Stimulated activated naive CD4-positive, alpha-beta T cell treated with Interleukin-2 at 50 U/mL for 16 hours (primary cell): ENCODE measurements at regions not wholly inside any gene's neighbourhood (a gene's known extent, or its start where the extent isn't known, plus 50 kb on each side); places are given as distances from the start of the nearest gene placed in this dataset.

Source experiments
- DNase-seq: peaks from one replicate; lab custom pipeline; 2025; lab: John Stamatoyannopoulos, UW

DNA sequence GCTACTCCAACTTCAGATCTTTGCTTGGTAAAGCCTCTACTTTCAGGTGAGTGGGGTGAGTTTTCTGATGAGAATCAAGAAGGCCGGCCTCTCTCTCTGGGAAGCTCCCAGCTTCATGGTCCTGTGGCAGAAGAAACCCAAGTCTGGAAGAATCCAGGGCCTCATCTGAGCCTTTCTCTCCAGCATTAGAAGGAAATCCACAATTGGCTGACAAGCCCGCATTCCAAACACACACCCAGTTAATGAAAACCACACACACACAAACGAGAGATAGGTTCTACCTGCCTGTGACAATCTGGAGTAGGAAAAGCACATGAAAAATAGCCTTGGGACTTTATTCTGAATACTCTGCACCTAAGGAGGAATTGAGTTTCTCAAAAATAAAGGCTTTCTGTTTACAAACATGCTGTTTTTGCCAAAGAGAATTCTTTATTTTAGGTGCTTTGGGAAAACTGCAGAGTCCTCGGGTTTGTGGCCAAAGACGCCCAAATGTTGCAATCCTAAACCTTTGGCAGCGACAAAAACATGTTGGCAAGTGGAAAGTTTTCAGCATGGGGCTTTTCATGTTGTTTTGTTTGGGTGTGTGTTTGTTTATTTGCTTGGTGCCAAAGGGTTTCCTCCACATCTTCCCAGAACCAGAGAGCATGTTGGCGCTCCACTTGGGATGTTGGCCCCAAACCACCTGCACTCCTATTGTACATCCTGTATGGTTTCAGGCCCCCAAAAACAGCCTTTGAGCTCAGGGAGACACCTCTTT is 216.2 kb downstream of the SETD4 start:
- no peak for DNase-seq

DNA sequence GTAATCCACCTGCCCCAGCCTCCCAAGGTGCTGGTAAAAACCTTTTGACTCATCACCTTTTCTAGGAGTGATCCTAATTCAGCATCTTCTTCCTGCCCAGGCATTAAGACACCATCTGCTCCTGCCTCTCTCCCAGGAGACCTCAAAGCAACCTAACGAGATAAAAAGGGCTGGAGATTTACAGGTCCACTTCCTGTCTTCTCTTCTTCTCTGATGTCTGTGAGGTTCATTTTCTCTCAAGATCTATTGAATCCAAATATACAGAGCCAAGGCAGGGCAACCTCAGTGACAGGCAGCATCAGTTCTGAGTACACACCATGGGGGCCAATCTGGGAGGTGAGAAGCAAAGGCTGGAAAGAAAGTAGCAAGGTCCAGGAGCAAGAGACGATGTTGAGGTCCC is 219.4 kb downstream of the SETD4 start:
- no peak for DNase-seq

DNA sequence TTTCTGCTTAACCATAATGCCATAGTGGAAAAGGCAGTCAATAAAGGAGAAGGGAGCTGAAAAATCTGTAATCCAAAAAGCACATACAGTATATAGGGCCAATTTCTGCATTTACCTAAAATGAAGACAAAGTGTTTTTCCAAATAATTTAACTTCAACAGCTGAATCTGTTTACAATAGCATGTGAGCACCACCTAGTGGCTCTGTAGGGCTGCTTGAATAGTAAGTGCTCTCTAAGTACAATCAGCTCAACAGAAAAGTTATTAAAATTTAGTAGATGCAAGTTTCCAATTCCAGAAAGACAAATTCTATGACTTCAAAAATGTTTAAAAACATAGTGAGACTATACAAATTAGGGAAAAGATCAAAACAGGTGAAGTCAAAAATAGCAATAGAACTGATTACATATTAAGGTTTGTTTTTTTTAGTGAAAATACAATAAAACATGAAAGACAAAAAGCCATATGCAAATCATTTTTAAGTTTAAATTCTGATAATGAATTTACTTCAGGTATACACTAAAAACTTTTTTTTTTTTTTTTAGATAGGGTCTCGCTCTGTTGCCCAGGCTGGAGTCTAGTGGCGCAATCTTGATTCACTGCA is 220.0 kb downstream of the SETD4 start:
- peak; percentile 24 for DNase-seq

DNA sequence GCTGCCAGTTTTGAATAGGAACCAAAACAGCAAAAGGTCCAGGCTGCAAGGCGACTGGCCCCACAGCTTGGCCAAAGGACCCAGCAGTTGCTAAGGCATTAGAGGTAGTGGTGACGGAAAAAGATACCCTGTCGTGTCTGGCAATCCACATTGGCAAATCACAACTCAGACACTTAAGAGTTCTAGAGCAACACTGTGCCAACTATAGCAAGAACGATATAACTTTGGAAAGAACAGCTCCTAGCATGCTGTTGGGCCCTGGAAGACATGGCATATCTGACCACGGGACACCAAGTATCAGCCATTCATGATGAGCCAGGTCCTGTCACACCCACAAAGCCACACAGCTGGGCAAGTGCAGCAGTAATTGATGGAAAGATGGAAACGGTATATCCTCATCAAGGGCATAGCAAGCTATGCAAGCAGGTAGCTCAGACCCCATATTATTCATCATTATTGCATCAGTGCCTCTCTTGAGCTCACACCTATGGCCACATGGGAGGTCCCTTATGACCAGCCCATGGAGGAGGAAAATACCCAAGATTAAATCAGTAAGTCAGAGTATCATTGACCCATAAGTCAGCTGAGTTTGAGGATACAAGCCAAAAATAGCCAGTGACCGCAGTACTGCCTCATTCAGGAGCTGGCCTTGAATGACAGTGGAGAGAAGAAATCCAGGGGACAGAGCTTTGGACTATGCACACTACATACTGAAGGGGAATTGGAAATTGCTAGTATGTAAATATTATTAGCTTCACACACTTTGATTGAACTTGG is 221.2 kb downstream of the SETD4 start:
- DNase-seq = no peak

DNA sequence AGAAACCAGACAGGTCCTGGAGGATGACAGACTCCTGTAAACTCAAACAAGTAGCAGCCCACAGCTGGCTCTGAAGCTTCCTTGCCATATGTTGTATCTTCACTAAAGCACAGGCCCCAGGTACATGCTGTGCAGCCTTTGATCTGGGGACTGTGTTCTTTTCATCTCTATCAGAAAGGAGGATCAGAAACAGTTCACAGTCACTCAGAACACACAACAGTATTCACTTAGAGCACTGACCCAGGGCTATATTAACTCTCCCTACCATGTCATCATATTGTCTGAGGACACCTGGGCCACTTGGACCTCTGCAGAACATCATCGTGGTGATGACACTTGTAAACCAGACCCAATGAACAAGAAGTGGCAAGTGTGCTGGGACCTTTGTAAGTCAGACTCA is 222.0 kb downstream of the SETD4 start:
- no peak for DNase-seq

DNA sequence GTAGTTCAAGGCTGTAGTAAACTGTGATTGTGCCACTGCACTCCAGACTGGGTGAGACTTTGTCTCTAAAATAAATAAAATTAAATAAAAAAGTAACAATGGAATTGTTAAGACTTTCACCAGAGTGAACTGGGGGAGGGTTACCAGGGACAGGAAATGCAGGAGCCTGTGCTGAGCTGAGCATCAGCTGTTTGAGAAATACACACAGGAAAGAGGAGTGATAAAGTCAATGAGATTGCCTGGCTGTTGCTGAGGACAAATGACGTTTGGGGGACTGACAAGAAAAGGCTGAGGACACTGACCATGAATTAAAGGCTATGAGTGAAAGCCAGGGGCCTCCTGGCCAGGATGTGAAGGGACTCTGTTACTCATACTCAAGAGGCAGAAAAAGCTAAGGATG is 226.3 kb downstream of the SETD4 start:
- no peak for DNase-seq

DNA sequence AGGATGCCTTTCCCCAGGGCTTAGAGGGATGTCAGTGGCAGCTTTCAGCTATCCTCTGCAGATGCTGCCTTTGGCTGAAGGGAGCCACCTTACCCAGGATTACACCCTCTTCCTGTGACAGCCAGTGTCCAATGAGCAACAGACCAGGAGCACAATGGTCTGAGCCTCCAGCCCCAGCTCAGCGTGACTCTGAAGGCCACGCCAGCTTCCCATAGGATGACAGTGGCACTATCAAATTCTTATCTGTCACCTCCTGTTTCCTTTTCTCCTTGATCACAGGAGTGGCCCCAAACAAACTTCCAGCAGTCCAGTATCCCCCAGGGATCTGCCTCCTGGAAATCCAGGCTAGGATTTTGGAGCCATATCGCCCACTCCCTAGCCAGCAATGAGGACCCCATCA is 226.9 kb downstream of the SETD4 start:
- DNase-seq = no peak

DNA sequence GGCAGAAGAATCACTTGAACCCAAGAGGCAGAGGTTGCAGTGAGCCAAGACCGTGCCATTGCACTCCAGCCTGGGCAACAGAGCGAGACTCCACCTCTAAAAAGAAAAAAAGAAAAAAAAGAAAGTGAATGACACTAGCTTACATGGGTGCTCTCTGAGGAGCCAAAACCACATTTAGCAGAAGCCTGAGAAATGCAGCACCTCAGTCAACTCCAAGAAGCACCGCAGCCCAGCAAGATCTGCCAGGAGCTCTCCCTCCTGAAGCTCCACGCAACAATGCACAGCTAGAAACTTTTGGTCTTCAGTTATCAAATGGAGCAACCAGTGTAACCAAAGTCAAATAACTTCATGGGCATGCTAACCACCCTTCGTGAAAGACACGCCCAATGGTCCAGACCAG is 229.1 kb downstream of the SETD4 start:
- no peak for DNase-seq

DNA sequence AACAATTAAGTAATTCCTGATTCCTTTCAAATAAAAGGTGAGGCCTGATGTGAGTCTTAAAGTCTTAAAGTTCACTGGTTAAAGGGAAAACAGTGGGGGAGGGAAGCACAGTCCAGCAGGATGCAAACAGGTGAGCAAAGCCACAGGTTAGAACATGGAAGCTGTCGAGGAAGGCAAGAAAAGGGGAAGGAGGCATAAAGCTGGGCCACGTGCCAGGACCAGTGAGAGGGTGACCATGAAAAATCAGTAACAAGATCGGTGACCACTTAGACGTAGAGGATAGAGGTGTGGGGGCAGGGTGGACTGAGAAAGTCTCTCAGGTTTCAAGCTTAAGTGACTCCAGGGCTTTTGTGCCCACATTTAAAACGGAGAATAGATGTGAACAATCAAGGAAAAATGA is 231.3 kb downstream of the SETD4 start:
- no peak for DNase-seq

DNA sequence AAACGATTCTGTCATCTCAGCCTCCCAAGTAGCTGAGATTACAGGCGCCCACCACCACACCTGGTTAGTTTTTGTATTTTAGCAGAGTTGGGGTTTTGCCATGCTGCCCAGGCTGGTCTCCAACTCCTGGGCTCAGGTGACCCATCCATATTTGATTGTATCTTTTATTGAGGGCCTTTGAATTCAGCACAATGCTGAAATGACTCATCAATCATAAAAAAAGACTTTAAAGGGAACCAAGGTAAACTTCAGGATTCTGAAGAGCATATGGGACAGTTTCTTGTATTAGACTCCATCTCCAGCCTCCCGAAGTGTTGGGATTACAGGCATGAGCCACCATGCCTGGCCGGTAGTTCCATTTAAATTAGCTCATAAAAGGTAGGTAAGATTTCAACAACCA is 232.2 kb downstream of the SETD4 start:
- no peak for DNase-seq

DNA sequence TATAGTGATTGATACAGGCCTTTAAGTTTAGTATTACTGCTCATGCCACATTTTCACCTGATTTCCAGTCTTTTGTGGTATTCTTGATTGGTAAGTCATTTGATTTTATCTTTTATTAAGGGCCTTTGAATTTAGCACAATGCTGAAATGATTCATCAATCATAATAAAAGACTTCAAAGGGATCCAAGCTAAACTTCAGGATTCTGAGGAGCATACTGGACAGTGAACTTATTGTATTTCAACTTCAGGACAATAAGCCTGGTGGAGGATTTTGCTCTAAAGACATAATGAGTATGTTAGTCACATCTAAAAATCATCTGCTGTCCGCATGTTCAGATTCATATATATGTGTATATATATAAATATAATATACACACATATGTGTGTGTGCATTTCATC is 233.3 kb downstream of the SETD4 start:
- no peak for DNase-seq

DNA sequence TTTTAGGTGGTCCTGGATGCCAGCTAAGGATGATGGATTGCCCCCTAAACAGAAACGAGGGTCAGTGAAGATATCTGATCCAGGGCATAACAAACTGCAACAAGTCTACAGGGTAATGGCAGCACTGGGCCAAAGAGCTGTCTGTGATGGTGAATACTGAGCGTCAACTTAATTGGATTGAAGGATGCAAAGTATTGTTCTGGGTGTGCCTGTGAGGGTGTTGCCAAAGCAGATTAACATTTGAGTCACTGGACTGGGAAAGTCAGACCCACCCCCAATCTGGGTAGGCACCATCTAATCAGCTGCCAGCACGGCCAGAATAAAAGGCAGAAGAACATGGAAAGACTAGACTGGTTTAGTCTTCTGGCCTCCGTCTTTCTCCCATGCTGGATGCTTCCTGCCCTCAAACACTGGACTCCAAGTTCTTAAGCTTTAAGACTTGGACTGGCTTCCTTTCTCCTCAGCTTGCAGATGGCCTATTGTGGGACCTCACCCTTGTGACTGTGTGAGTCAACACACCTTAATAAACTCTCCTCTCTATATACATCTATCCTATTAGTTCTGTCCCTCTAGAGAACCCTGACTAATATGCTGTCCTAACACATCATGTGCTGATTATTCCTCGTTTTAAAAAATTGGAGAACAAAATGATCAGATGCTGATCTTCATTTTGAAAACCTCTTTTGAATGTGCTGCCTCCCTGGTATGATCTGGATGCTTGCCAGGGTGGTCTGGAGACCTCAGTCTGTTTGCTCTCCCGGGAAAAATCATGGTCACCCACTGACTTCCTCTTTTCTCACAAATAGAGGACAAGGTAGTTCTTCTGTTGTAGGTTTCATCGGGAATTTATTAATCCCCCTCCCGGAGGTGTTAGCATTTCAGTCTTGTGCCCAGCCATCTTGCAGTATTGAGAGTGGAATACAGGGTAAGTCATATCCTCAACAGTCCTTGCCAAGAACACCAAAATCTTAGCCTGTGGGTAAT is 234.7 kb downstream of the SETD4 start:
- no peak for DNase-seq

DNA sequence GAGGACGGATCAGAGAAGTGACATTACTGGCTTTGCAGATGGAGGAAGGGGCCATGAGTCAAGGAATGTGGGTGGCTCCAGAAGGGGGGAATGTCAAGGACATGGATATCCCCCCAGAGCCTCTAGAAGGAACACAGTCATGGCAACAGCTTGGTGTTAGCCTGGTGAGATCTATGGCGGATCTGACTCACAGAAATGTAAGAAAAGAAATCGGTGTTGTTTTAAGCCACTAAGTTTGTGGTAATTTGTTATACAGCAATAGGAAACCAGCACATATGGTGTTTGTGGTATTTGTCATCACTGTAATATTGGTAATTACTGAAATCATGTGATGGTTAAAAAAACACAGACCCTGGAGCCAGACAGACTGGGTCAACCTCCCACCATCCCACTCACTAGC is 236.2 kb downstream of the SETD4 start:
- no peak for DNase-seq

DNA sequence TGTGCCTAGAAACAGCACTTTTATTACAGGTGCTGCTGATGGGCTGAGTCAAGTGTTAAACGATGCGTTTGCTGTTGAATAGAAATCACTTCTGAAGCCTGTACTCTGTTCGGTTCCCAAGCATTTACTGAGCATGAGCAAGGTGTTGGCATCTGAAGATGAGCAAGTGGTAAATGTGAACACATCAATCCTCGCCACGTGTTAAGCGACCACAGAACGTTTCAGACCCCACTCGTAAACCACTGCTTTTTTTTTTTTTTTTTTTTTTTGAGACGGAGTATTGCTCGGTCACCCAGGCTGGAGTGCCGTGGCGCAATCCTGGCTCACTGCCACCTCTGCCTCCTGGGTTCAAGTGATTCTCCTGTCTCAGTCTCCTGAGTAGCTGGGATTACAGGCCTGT is 241.2 kb downstream of the SETD4 start:
- DNase-seq = no peak

DNA sequence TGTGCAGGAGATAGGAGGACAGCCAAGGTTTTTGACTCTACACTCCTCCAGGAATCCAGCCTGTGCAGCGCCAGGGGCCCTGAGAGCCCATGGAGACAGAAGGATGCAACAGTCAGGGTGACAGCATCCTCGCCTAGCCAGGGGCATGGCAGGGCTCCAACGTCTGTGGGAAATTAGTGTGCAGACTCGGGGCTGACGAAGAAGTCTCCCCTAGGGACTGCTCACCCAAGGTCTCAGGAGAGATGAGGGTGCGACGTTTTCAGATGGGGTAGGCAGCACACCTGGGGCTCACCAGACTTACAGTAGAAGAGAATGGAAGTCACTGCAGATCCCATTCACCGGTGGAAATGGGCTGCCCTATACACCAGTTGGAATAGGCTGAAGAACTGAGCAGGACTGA is 241.7 kb downstream of the SETD4 start:
- DNase-seq = no peak

DNA sequence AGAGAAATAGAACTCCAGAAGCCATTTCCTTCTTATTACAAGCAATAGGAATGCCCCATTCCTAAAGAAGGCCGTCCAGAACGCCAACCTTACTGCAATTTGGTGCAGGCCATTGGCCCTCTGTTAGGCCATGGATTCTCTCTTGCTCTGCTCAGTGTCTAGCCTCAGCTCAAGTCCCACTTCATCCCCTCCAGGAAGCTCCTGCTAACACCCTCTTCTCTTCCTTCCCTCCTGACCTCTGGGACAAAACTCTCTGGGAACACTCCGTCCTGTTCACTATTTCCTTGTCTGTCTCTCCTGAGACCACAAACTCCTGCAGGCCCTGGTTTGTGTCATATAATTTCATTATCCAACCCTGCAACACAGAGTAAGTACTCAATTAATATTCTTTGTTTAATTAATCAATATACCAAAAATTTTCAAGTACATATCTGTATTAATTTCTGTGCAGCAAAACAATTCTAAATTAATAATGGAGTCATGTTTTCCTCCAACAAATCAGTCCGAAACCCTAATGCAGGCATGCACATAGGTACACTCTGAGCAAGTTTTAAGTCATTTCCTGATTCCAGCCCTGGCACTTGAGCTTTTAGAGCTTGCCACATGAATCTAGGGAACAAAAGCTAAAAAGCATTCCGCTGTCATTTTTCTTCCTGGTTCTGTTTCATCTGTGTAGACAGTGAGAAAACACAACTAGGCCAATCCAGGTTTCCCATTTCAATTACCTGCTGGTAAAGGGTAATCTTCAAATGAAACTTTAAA is 245.3 kb downstream of the SETD4 start:
- DNase-seq = no peak

DNA sequence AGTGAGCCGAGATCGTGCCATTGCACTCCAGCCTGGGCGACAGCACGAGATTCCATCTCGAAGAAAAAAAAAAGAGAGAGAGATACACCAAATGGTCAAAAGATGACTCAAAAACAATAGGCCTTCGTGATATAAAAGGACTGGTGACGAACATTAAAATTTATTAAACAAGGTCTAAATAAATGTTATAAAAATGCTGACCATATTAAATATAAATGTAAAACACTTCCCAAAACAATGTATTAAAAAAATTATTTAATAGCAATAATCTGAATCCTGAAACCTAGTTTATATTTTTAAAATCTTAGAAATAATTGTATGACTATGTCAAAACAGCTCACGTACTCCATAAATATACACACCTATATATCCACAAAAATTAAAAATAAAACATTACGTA is 247.6 kb downstream of the SETD4 start:
- DNase-seq = no peak

DNA sequence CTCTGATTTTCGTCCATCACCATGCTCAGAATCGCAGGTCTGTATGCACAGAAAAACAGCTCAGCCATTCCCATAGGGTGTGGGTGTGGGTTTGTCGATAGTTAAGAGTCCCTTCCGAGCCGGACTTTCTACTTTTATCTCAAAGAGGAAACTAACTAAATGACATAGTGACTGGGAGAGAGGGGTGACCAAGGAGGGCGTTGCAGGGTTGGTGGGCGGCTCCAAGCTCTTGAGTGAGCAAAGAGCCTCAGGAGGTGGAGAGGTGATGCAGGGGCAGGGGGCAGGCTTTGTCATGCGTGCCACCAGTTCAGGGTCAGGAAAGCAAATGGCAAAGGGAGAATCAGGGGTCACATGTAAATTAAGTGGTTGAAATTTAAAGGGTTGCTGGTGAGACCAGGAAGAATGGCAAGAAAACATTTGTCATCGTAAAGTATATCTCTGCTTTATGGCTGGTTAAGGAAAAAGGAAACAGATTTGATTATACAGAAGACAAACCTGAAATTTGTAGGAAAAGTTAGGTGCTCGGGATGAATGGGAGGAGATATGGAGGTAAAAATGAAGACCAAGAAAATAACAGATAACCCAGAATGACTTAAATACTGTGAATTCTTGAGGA is 249.0 kb downstream of the SETD4 start:
- no peak for DNase-seq

DNA sequence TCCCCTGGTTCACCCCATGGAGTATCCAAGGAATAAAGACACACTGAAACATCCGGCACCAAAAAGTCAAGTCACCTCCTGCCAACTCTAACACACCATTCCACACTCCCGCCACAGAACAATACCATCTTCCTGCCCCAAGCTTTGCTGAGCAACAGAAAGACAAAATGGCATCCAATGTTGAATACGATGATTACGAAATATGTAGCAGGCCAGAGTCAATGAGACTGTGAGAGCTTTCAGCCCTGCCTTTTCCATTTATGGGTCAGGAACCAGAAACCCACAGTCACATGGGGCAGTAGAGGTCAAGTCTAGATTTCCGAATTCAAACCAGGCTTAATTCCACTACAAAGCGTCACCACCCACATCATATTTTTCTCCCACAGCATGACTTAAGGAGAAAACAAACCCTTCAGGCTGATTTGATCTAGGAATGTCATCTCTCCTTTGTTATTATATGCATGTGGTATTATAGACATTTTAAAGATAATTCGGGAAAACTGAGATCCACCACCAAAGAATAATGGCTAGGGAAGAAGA is 249.8 kb downstream of the SETD4 start:
- DNase-seq = no peak

DNA sequence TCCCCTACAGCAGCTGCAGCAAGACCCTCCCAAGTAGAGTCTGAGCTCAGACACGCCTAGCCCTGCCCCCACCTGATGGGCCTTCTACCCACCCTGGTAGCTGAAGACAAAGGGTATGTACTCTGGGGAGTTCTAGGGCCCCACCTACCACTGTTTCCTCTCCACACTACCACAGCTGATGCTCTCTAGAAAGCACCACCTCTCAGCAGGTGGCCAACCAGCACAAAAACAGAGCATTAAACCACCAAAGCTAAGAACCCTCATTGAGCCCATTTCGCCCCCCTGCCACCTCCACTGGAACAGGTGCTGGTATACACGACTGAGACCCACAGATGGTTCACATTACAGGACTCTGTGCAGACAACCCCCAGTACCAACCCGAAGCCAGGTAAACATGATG is 258.9 kb downstream of the SETD4 start:
- no peak for DNase-seq
